Epithelial cell of esophagus (primary cell): ENCODE measurements at regions not wholly inside any gene's neighbourhood (a gene's known extent, or its start where the extent isn't known, plus 50 kb on each side); places are given as distances from the start of the nearest gene placed in this dataset.

ENCODE experiments used
- DNase-seq: peaks from one replicate; pipeline ENCODE4 v3.0.0; 2010; ENCODE audit warnings: low read depth
- H3K4me3 ChIP-seq: 2 replicates; pipeline ENCODE4 v1.5.1; 2011; ENCODE audit warnings: mild to moderate bottlenecking, low read length, control low read depth
- TF ChIP-seq, protein P1 (sequence below): IDR thresholded peaks from 2 replicates; pipeline ENCODE4 v1.5.1; 2011; ENCODE audit warnings: low read depth, mild to moderate bottlenecking, low read length, control low read depth, inconsistent platforms; ENCODE audit not compliant: insufficient read depth; ENCODE audit errors: missing control alignments

- TF ChIP-seq, protein P1, sequence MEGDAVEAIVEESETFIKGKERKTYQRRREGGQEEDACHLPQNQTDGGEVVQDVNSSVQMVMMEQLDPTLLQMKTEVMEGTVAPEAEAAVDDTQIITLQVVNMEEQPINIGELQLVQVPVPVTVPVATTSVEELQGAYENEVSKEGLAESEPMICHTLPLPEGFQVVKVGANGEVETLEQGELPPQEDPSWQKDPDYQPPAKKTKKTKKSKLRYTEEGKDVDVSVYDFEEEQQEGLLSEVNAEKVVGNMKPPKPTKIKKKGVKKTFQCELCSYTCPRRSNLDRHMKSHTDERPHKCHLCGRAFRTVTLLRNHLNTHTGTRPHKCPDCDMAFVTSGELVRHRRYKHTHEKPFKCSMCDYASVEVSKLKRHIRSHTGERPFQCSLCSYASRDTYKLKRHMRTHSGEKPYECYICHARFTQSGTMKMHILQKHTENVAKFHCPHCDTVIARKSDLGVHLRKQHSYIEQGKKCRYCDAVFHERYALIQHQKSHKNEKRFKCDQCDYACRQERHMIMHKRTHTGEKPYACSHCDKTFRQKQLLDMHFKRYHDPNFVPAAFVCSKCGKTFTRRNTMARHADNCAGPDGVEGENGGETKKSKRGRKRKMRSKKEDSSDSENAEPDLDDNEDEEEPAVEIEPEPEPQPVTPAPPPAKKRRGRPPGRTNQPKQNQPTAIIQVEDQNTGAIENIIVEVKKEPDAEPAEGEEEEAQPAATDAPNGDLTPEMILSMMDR = no peak
- no peak overlapping the region for H3K4me3 ChIP-seq
- DNase-seq = peak; percentile 40
These were observed 51.4 kb upstream of the KANK4 start for GRCh38 chr1:62370594-62370993.

GRCh38 chr1:62371375-62371774 lies 52.1 kb upstream of the KANK4 start:
- TF ChIP-seq, protein P1 = no peak
- DNase-seq = no peak
- no peak overlapping the region for H3K4me3 ChIP-seq

DNA sequence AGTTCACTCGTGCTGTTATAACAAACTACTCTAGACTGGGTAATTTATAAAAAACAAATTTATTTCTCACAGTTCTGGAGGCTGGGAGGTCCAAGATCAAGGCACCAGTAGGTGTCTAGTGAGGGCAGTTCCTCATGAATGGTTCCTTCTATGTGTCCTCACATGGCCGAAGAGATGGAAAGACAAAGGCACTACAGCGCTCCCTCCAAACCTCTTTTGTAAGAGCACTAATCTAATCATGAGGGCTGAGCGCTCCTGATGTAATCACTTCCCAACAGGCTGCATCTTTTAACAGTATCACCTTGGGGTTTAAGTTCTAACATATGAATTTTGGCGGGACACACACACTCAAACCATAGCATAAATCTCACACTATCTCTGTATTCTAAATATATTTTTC lies 54.0 kb upstream of the KANK4 start:
- no peak for DNase-seq
- TF ChIP-seq, protein P1 = no peak
- H3K4me3 ChIP-seq = no peak overlapping the region

DNA sequence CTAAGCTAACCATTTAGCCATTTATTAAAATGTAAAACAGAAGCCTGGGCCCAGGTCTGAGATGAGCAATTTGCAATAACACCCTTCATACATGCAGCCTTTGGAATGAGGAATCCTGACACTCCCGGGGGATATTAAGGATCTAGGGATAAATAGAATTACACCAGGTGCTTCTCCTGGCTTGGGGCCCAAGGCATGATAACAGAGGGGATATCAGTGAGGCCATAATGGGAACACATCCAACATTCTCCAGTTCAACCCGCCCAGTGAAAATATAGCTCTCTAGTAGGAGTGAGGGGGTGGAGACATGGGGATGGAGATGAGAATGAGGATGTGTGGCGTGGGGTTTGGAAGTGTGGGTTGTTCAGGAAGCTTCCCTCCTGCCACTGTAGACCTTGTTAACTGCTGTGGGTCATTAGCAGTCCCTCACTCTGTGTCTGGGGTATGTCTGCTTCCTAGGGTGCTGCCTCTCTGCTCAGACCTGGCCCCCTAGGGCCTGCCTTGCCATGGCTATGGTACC lies 57.9 kb upstream of the KANK4 start:
- TF ChIP-seq, protein P1 = no peak
- H3K4me3 ChIP-seq = no peak overlapping the region
- no peak for DNase-seq

GRCh38 chr1:62380181-62380580 lies 56.7 kb upstream of the USP1 start:
- no peak overlapping the region for H3K4me3 ChIP-seq
- TF ChIP-seq, protein P1 = no peak
- no peak for DNase-seq

- H3K4me3 ChIP-seq = no peak overlapping the region
- peak; percentile 73 for DNase-seq
- TF ChIP-seq, protein P1 = no peak
These were observed 54.8 kb upstream of the USP1 start for GRCh38 chr1:62381831-62382657.

- DNase-seq = no peak
- TF ChIP-seq, protein P1 = no peak
- H3K4me3 ChIP-seq = no peak overlapping the region
These were observed 54.2 kb upstream of the USP1 start for GRCh38 chr1:62382658-62382955.
